AG09309 (cell line): ENCODE measurements at regions not wholly inside any gene's neighbourhood (a gene's known extent, or its start where the extent isn't known, plus 50 kb on each side); places are given as distances from the start of the nearest gene placed in this dataset.

Experiments
- DNase-seq: peaks from one replicate; pipeline ENCODE4 v3.0.0-alpha.2; 2010; ENCODE audit warnings: low read depth
- H3K4me3 ChIP-seq: 2 replicates; pipeline ENCODE4 v1.5.1; 2011; ENCODE audit warnings: mild to moderate bottlenecking, low read depth, low read length, moderate library complexity; ENCODE audit not compliant: control insufficient read depth
- CTCF ChIP-seq: IDR thresholded peaks from 2 replicates; pipeline ENCODE4 v1.5.1; 2011; ENCODE audit warnings: mild to moderate bottlenecking, low read depth, low read length, inconsistent platforms; ENCODE audit not compliant: insufficient read depth, control insufficient read depth; ENCODE audit errors: missing control alignments

- no peak overlapping the region for H3K4me3 ChIP-seq
- no peak for DNase-seq
- no peak for TF ChIP-seq CTCF
These were observed 117.4 kb upstream of the ID2 start for GRCh38 chr2:8564475-8564874.

- H3K4me3 ChIP-seq: no peak overlapping the region
- no peak for DNase-seq
- TF ChIP-seq CTCF: no peak
These were observed 116.3 kb upstream of the ID2 start for GRCh38 chr2:8565399-8566154.

GRCh38 chr2:8566155-8566670 lies 115.6 kb upstream of the ID2 start:
- H3K4me3 ChIP-seq: no peak overlapping the region
- DNase-seq: no peak
- TF ChIP-seq CTCF: no peak

GRCh38 chr2:8566774-8567468 lies 114.9 kb upstream of the ID2 start:
- H3K4me3 ChIP-seq: no peak overlapping the region
- TF ChIP-seq CTCF: no peak
- DNase-seq: no peak

GRCh38 chr2:8567469-8568260 lies 114.2 kb upstream of the ID2 start:
- no peak overlapping the region for H3K4me3 ChIP-seq
- no peak for TF ChIP-seq CTCF
- peak; percentile 69 for DNase-seq

- no peak for TF ChIP-seq CTCF
- no peak overlapping the region for H3K4me3 ChIP-seq
- no peak for DNase-seq
These were observed 113.1 kb upstream of the ID2 start for GRCh38 chr2:8568543-8569302.
